RWPE2 (cell line): ENCODE measurements at regions not wholly inside any gene's neighbourhood (a gene's known extent, or its start where the extent isn't known, plus 50 kb on each side); places are given as distances from the start of the nearest gene placed in this dataset.

Experiments used
- ATAC-seq: fragments of 200-7000 bp; cut with Tn5 transposase; 3 replicates; pipeline ENCODE4 v1.9.1; 2021; ENCODE audit warnings: low read depth
- DNase-seq: peaks from one replicate; pipeline ENCODE4 v3.0.0-alpha.2; 2020; ENCODE audit warnings: low spot score
- H3K27ac ChIP-seq: fragments of 450-650 bp; 2 replicates; pipeline ENCODE4 v1.5.1; 2017; ENCODE audit warnings: mild to moderate bottlenecking; ENCODE audit not compliant: poor library complexity, severe bottlenecking
- H3K27me3 ChIP-seq: fragments of 250-450 bp; sonication (Bioruptor Pico); 2 replicates; pipeline ENCODE4 v1.5.1; 2021; ENCODE audit warnings: mild to moderate bottlenecking, moderate library complexity; ENCODE audit not compliant: insufficient read depth, poor library complexity, severe bottlenecking
- H3K36me3 ChIP-seq: fragments of 250-450 bp; sonication (Bioruptor Pico); 2 replicates; pipeline ENCODE4 v1.5.1; 2020; ENCODE audit warnings: low read depth, mild to moderate bottlenecking, moderate library complexity
- H3K4me1 ChIP-seq: fragments of 250-450 bp; sonication (Bioruptor Pico); 2 replicates; pipeline ENCODE4 v1.5.1; 2021; ENCODE audit warnings: mild to moderate bottlenecking, moderate library complexity; ENCODE audit not compliant: insufficient read depth, poor library complexity, severe bottlenecking
- H3K4me3 ChIP-seq: fragments of 250-450 bp; sonication (Bioruptor Pico); 2 replicates; pipeline ENCODE4 v1.5.1; 2021; ENCODE audit warnings: mild to moderate bottlenecking, moderate library complexity; ENCODE audit not compliant: severe bottlenecking
- H3K9me3 ChIP-seq: fragments of 250-450 bp; sonication (Bioruptor Pico); 2 replicates; pipeline ENCODE4 v1.5.1; 2021; ENCODE audit warnings: mild to moderate bottlenecking, moderate library complexity; ENCODE audit not compliant: severe bottlenecking
- CTCF ChIP-seq: fragments of 450-650 bp; IDR thresholded peaks from one replicate; pipeline ENCODE4 v1.5.1; 2017; ENCODE audit warnings: mild to moderate bottlenecking, moderate library complexity; ENCODE audit not compliant: poor library complexity, severe bottlenecking

GRCh38 chr18:38552732-38553321, 987.2 kb upstream of the CELF4 start:
- Histone ChIP-seq H3K4me3 (no peak overlapping the region), H3K27ac (no peak overlapping the region), H3K9me3 (no peaks in the 10 kb centered on the region), H3K36me3 (no peaks in the 10 kb centered on the region), H3K4me1 (peaks cover 3% of the 10 kb centered on the region), H3K27me3 (no peaks in the 10 kb centered on the region)
- TF ChIP-seq CTCF: no peak
- ATAC-seq: no peak
- DNase-seq: no peak

- Histone ChIP-seq H3K4me3 (no peak overlapping the region), H3K27me3 (no peaks in the 10 kb centered on the region), H3K27ac (no peak overlapping the region), H3K4me1 (peaks cover 3% of the 10 kb centered on the region), H3K36me3 (no peaks in the 10 kb centered on the region), H3K9me3 (no peaks in the 10 kb centered on the region)
- no peak for TF ChIP-seq CTCF
- DNase-seq: no peak
- peak; percentile 83 for ATAC-seq
These were observed 986.3 kb upstream of the CELF4 start for GRCh38 chr18:38551881-38552280.

- ATAC-seq (peak; percentile 53; the same call in 1 of the 3 replicates), DNase-seq (no peak)
These were observed 979.5 kb upstream of the CELF4 start for GRCh38 chr18:38545071-38545470.

DNA sequence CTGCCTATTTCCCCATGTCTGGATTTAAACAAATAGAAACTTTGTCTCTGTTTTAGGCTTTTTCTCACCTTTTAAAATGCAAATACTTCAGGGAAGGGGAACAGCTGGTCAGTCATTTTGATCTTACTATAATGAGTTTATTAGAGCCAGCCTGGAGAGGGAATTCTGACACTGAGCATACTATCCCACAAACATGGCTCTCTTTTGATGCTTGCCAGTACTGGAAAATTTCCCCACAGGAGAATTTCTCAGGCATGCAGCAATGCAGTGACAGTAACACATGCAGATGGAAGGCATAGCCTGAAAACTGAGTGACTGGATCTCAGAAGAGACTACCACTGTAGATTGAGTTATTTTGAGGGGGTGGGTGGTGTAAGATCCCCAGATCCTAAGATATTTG, 974.3 kb upstream of the CELF4 start:
- ATAC-seq: no peak
- no peak for TF ChIP-seq CTCF

More at GRCh38 chr18:38545071-38545470, 979.5 kb upstream of the CELF4 start:
- TF ChIP-seq CTCF: peak; percentile 37
- no peak overlapping the region for H3K27ac ChIP-seq
- no peaks in the 10 kb centered on the region for H3K4me1 ChIP-seq
- H3K36me3 ChIP-seq: no peaks in the 10 kb centered on the region
- H3K27me3 ChIP-seq: no peaks in the 10 kb centered on the region
- H3K9me3 ChIP-seq: no peaks in the 10 kb centered on the region
- no peak overlapping the region for H3K4me3 ChIP-seq

DNA sequence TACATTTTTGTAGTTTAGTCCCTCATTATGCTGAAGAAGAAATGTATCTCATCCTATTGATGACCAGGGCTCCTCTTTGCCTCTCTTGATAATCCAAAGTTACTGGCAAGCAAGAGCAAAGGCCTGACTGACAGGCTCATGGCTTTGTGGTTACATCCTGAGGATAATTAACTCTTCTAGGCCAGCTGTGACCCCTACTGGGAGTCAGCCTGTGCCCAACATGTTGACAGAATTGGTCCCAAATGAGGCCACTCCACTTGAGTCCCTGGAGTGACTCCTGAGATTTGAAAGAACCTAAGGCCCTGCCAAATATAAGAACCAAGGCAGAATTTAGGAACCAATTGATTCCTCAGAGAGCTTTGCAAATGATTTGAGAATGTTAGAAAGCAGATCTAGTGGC, 973.8 kb upstream of the CELF4 start:
- no peak for TF ChIP-seq CTCF
- no peaks in the 10 kb centered on the region for H3K27me3 ChIP-seq
- H3K27ac ChIP-seq: no peak overlapping the region
- H3K9me3 ChIP-seq: no peaks in the 10 kb centered on the region
- H3K4me3 ChIP-seq: no peak overlapping the region
- H3K4me1 ChIP-seq: no peaks in the 10 kb centered on the region
- no peak for ATAC-seq
- no peaks in the 10 kb centered on the region for H3K36me3 ChIP-seq
- no peak for DNase-seq

More for the DNA sequence above, 974.3 kb upstream of the CELF4 start:
- Histone ChIP-seq H3K4me3 (no peak overlapping the region), H3K4me1 (no peaks in the 10 kb centered on the region), H3K9me3 (no peaks in the 10 kb centered on the region), H3K36me3 (no peaks in the 10 kb centered on the region), H3K27ac (no peak overlapping the region), H3K27me3 (no peaks in the 10 kb centered on the region)
- no peak for DNase-seq
